Sciatic nerve (tissue), 2 donors: ENCODE measurements at regions not wholly inside any gene's neighbourhood (a gene's known extent, or its start where the extent isn't known, plus 50 kb on each side); places are given as distances from the start of the nearest gene placed in this dataset.
A peak's percentile ranks its signal among the peaks of the same experiment; 100 is the strongest.
"Not testable (repeated sequence)": the region's sequence is repeated elsewhere in the genome, so short reads cannot be mapped to it uniquely, and the experiment has no call there.

Experiments
- ATAC-seq: fragments of 200-7000 bp; cut with Tn5 transposase; one replicate; pipeline ENCODE4 v1.9.1; 2020; ENCODE audit warnings: mild to moderate bottlenecking, moderate library complexity
- DNase-seq: peaks from one replicate; pipeline ENCODE4 v3.0.0-alpha.2; 2020; ENCODE audit warnings: low spot score
- intact Hi-C: fragments of 100-400 bp; cut with DNase I; formaldehyde crosslinking; loops from one replicate; pipeline ENCODE4 v1.14.2; 2022
- donor health status: DM: no; HTN: no; CAD: no.
- donor health status: DM: no; HTN: no; CAD: no.

DNA sequence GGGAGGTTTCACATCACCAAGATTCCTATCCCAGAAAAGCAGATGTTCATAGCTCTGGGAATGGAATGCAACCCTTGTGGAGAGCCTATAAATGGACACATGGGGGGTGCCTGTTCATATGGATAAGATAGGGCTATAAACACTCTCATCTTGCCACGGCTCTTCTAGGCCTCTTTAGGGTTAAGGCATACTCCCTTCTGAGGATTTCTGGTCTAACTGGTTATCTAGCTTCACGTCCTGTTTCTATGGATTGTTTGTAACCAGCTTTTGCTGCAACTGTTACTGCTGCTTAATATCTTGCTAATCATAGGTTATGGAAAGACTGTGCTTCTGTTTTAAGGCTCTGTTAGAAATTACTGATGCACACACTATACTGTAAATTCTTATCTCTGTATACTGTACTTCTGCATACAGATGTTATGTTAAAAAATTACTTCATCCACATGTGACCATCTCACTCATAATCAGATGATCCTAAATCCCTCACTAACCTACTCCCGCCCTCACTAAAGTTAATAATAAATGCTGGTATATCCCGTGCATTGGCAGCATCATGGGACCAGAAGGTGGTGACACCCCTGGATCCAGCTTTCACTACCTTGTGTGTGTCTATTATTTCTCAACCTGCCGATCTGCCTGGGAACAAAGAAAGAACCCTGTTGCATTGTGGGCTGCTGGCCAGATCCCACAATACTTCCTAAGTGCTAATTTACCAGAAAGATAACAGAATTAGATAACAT, 68.7 kb downstream of the PRKAB2 start:
- intact Hi-C loops, ATAC-seq, DNase-seq: not testable (repeated sequence)

DNA sequence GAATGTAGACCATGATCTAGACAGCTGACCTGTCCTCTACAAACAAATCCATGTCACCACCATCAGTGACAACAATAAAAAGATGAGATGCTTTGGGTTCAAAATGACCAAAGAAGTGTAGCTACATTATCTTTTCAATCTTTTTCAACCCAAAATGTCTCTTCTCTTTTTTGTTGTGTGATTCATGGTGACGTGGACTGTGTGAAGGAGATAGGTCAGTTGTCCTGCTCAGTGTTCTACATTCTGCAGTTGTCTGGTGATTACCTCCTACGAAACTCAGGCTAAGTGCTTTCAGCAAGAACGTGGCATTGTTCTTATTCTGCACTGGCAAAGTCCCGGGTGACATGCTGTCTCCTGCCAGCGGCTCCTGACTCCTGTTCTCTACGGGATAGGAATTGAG, 73.1 kb downstream of the PRKAB2 start:
- ATAC-seq (no peak), DNase-seq (no peak)
- intact Hi-C loops: no loop called here

DNA sequence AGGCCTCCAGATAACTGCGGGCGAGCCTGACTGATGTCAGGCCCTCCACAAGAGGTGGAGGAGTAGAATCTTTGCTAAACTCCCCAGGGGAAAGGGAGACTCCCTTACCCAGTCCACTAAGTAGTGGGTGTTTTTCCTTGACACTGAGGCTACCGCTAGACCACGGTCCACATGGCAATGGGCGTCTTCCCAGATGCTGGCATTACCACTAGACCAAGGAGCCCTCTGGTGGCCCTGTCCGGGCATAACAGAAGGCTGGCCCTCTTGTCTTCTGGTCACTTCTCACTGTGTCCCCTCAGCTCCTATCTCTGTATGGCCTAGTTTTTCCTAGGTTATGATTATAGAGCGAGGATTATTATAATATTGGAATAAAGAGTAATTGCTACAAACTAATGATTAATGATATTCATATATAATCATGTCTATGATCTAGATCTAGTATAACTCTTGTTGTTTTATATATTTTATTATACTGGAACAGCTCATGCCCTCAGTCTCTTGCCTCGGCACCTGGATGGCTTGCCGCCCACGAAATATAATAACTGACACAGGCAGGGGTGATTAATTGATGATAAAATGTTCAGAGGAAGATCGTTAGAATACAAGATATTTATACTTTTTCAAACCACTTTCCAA, 73.8 kb downstream of the PRKAB2 start:
- intact Hi-C loops, ATAC-seq, DNase-seq: not testable (repeated sequence)

DNA sequence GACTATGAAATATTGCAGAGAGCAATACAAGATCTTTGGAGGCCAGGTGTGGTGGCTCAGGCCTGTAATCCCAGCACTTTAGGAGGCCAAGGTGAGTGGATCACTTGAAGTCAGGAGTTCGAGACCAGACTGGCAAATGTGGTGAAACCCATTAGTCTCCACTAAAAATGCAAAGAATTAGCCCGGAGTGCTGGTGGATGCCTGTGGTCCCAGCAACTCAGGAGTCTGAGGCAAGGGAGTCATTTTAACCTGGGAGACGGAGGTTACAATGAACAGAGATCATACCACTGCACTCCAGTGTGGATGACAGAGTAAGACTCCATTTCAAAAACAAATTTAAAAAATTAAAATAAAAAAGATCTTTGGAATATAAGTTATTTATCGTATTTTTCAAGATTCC, 76.6 kb downstream of the PRKAB2 start:
- intact Hi-C loops: no loop called here
- ATAC-seq (no peak), DNase-seq (no peak)

DNA sequence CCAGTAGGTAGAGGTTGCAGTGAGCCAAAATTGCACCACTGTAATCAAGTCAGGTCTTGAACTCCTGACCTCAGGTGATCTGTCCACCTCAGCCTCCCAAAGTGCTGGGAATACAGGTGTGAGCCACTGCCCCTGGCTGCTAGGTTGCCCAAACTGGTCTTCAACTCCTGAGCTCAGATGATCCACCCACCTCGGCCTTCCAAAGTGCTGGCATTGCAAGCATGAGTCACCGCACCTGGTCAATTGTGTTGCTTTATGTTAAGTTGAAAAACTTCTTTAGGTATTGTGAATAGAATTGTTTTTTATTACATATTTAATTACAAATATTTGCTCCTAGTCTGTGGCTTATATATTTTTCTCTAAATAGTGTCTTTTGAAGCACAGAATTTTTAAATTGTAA, 80.5 kb downstream of the PRKAB2 start:
- ATAC-seq (no peak), DNase-seq (no peak)
- intact Hi-C loops: no loop called here

DNA sequence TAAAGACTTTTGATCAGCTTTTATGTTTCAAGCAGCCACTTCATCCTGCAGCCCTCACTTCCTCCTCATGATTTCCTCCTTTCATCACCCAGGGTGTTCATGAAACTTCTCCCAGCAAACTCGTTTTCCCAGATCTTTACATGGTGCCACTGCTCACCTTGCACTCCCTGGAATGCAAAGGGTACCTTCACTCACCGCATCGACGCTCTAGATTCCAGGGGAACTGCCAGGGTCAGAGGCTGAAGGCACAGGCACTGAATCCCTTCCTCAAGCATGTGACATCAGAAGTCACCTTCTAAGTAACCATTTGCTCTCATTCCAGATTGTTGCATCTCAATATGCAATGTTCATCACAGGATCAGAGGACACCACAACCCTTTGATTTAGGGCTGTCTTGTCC, 82.8 kb downstream of the PRKAB2 start:
- intact Hi-C loops: no loop called here
- no peak for DNase-seq
- no peak for ATAC-seq

DNA sequence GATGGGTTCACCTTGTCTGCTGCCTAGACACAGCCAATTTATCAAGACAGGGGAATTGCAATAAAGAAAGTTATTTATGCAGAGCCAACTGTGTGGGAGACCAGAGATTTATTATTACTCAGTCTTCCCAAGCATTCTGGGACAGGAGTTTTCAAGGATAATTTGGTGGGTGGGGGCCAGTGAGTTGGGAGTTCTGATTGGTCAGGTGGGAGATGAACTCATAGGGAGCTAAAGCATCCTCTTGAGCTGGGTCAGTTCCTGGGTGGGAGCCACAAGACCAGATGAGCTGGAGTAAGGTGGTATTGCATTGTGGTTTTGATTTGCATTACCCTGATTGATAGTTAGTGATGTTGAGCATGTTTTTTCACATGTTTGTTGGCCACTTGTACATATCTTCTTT, 86.1 kb downstream of the PRKAB2 start:
- intact Hi-C loops: no loop called here
- DNase-seq (no peak), ATAC-seq (no peak)

DNA sequence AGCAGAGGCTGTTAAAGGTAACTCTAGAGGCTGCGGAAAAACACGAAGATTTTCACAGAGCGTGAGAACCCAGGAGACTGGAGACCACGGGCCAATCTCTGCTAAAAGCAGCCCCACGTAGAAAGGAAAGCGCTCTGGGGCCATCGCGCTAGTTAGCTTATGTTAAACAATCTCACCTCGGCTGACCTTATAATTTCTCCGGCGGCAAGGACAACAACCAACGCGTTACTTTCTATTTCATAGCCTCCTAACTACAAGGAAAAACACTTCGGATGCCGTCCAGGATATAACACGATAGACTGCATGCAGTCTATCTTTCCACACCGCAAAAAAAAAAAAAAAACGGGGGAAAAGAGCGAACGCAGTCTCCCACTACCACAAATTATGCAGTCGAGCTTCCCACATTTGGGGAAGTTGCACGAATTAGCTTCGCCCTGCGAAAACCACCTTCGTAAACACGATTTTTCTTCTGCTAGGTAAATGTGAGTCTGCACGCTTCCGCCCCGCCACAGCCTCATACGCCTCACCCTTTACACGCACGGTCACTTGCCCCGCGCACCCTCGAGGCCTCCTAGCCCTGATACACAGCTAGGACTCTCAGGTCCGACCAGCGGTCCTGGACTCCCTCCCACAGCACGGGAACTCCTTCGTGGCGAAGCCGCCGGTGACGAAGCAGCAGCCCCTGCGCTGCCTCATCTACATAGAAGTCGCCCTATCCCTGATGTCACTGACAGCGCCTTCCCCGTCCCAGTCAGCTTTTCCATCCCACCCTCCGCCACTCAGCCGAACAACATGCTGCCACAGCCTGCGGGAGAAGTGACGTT, 87.8 kb downstream of the PRKAB2 start:
- intact Hi-C loops: no loop called here
- peak; percentile 72 for DNase-seq
- ATAC-seq: peak; percentile 93

DNA sequence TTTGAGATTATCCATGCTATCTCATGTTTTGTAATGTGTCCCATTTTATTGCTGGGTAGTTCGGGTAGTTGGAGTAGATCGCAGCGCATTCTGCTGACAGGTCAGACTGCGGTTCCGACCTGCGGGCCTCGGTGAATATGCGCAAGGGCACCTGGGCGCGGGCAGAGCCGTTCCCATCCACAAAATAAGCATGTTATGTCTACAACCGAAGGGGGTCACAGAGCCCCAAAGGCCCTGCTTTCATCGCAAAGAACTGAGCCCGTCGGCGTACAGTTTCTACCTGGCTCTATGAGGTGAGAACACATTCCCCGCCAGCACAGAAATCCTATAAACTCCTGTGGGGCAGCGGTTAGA, 88.4 kb downstream of the PRKAB2 start:
- intact Hi-C loops: no loop called here
- ATAC-seq: no peak
- DNase-seq: no peak

DNA sequence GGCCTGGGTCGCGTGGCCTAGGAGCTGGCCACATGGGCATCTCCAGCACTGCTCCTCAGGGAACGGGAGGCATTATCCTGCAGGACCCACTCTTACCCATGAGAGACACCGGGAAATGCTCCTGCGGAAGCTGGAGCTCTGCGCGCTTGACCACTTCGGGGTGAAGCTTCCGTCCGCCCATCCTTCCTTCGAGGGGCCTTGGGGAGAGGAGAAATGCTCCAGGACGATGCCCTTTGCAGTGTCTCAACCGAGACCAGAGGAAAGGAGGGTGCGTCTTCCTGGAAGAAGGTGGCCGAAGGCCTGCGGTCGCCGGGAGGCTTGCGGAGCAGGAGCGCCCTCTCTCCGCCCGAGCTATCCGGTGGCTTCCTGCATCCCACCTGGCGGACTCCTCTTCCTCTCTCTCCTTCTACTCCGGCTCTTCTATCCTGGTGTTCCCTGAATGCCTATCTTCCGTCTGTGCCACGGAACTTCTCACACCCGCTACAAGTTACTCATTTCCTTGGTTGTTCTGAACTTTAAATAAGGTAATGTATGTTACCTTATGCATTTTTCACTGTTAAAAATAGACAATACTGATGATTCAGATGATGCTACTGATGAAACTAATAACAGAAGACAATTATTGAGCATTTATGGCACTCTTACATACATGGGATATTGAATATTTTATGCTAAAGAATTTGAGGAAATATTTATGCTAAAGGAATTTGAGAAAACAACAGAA, 91.4 kb downstream of the PRKAB2 start:
- DNase-seq (no peak), ATAC-seq (no peak)
- intact Hi-C loops: no loop called here

DNA sequence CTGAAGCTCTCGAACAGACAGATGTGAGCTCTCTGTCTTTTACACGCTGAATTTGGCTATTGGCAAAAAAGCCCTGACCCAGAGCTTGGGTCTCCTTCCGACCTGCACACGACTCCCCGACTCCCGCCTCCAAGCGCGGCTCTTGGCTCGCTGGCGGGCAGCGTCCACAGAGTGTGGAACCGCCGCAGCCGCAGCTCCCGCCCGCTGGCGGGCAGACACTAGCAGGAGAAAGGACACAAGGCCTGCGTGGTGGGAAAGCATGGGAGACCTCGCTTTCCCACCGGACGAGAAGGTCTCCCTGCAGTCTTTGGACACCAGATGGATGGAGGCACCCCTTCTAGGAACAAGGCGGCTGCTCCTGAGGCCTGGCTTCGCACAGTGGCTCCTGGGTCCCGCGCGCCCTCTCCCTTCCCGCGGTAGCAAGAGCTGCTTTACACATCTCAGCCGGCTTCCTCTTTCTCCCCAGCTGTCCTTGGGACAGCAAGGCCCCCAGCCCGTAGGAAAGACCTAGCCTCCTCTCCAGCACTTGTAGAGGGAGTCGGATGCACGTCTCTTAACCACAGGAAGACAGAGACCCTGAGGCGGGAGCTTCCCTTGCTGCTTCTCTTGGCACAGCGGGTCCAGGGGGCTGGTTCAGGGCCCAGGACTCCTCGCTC, 92.1 kb downstream of the PRKAB2 start:
- ATAC-seq: no peak
- intact Hi-C loops: no loop called here
- no peak for DNase-seq

DNA sequence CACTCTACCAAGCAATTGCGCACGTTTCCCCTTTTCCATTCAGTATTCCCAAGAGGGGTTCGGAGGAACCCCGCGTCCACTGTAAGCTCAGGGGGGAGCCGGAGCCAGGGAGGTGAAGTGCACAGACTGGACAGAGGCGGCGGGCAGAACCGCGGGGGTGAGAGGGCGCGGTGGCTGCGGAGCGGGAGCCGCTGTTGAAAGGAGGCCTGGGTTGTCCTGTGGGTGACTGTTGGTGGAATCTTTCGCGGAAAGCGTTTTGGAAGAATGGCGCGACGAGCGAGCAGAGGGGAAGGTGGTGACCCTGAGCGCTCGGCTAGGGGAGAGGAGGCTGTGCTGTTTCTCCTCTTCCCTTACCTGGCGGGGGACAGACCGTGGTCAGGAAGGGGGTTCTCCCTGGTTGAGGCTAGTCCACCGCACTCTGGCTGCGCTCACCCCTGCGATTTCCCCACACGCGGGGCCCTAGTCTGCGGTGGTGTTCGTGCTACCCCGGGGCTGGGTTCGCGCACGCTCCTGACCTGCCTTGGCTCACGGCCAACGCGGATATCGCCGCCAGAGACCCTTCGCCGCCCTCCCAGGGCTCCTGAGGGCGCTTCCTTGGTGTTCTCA, 92.8 kb downstream of the PRKAB2 start:
- intact Hi-C loops: no loop called here
- ATAC-seq (no peak), DNase-seq (no peak)

DNA sequence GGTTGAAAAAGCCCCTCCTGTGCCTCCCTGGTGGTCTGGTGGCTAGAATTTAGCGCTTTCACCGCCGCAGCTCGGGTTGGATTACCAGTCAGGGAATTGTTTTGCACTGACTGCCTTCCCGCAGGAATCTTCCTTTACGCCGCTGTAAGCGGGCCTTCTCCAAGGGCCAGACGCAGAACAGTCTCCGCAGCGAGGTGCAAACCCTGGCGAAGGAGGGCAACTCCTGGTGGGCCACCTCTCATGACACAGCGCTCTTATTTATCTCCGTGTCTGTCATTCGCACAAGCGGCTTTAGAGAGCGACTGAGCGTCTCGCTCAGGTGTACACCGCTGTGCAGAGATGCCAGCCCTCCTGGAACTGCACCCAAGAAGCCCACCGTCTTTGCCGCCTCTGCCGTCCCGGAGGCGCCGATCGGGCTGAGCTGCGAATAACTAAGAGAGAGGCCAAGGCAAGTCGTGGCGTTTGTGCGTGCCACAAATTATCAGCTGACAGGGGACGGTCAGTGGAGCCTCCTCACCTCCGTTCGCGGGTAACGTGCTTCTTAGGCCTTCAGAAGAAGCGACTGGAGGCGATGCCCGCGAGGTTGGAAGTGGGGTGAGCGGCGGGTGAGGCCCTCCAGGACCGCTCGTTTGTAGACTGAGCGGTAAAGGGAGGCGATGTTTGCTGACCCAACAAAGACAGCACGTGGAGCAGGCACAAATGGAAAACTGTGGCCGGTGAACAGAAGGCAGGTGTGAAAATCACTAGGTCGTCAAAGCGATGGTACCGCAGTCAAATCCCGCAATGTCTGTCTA, 93.5 kb downstream of the PRKAB2 start:
- intact Hi-C loops: no loop called here
- no peak for DNase-seq
- no peak for ATAC-seq

DNA sequence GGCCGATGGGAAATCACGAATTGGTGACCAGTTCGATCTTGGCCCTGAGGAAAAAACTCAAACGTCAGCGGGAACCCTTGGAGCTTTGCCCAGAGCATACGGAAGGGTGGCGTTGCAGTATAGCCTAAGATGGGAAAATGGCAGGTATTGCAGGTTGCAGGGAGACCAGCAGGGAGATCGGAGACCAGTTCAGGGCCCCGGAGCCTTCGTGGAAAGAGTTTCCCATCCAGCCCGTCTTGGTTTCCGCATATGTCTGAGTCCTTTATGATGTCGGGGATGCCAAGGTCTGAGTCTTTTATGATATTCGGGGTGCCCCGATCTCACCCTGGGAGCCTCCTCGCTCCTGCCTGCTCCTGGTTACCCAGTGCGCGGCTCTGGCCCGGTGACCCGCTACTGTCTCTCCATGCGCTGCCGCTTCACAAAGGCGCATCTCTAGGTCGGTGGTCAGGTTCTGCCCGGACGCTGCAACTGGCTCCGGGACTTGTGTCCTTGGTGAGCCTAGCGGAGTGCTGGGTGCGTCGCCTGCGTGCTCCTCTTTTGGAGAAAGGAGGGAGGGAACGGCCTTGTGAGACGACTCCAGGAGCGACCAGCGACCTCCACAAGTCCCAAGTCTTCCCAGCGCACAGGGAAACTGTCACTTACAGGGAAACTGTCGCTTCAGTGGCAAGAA, 94.2 kb downstream of the PRKAB2 start:
- no peak for ATAC-seq
- intact Hi-C loops: no loop called here

DNA sequence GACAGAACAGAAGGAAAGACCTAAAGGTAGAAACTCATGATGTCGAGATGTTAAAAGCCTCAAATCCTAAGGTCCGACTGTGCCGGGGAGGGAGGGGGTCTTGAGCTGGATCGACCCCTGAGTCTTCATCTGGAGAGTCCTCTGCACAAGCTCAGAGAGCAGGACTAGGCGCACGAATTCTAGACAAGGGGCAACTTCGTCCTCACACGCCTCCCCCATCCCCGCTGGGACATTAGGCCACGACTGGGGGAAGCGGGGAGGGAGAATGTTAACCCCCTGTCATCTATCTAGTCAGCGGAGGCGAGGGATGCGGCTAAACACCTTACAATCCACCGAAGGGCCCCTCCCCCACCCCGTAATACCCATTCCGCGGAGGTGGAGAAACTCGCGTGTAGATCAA, 94.7 kb downstream of the PRKAB2 start:
- no peak for ATAC-seq
- DNase-seq: no peak
- intact Hi-C loops: no loop called here

More for the DNA sequence above, 94.2 kb downstream of the PRKAB2 start:
- DNase-seq: no peak

DNA sequence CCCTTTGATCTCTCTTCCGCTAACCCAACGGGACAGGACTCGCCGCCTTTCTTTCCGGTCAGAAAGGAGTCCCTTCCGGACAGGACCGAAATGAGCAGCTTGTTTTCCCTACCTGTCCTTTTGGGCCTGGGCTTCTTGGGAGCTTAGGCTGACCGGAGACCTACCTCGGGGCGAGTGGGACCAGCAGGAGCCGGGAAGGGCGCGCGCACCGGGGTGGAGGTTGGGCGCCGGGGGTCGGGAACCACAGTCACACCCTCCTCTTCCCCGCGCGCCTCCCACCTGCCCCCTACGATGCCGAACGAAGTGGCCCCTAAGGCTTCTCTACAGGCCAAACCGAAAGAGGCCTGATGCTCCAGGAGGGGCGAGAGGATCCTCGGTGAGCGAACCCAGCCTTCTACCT, 95.2 kb downstream of the PRKAB2 start:
- ATAC-seq: no peak
- DNase-seq: no peak
- intact Hi-C loops: no loop called here

DNA sequence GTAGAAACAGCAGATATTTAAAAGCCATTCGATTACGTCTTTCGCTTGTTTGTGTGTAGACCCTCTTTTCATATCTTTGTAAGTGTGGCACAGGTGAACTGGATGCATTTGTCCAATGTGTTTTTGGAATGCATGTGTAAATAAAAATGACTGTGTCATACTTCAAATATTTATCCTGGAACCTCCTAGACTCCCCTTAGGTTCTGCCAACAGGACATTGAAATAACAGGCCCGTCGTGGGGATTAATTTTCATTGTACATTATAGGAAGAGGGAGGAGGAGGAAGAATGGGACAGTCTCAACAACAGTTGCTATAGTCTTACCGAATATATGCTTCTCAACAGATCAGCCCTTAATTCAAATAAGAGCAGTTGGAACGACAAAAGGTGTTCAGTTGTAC, 95.8 kb downstream of the PRKAB2 start:
- ATAC-seq: no peak
- intact Hi-C loops: no loop called here
- no peak for DNase-seq
